Caki2 (cell line): ENCODE measurements at regions not wholly inside any gene's neighbourhood (a gene's known extent, or its start where the extent isn't known, plus 50 kb on each side); places are given as distances from the start of the nearest gene placed in this dataset.

Experiments
- DNase-seq: peaks from one replicate; pipeline ENCODE4 v3.0.0-alpha.2; 2015; ENCODE audit warnings: low read depth
- in situ Hi-C: cut with HindIII; loops from 2 replicates; pipeline ENCODE4 v1.10.0; 2016; ENCODE audit warnings: low sequenced_read_pairs, low pct_unique_long_range_greater_than_20kb, mixed read lengths

DNA sequence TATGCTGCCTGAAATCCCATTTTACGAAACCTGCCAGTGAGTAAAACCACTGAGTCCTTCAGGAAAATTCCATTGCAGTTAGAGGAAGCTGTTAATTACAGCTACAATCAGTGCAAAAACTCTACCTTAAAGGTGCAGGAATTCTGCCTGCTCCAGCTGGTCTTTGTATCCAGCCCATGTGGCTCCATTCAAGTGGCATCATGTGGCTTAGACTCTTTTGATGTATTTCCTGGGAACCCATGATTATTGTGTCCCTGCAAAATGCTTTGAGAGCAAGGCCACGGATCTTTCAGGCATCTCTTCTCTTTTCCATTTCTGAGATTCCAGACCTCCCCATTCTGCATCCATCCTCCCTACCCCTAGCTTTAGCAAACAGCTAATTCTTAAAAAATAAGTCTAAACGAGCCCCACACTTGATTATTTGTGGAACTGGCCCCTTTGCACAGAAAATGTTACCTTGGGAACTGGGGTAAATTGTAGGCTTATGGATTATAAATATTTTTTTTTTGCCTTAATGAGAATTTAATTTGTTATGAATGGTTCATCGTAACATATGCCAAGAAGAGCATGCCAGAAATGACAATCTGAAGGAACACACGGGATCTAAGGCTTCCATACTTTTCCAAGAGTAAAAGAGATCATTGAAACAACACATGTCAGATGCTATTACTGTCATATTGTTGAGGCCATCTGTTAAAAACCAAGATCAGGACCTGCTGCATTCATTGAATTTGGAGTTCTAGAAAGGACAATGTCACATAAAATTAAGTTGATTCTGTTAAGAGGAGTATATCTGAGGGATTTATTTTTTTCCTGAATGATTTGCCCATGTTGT is 144.6 kb downstream of the TPH2 start:
- in situ Hi-C loops, result no loop called here
- no peak for DNase-seq

DNA sequence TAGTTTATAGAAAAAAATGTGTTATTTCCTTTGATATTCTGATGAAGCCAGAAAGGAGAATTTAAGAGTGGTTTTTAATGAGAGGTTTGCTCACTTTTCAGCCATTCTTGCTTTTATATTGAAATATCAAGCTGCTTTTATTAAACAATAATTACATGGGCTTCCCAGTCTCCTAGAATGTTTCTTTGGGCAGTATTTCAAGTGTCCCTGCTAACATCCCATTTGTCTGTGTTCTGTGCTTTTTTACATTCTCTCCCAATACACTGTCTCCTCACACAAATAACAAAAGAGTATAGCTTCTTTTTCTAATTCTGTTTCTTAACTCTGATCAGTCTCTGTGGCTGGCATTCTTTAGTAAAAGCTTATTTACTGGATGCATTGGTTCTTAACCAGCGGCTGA is 145.4 kb downstream of the TPH2 start:
- no peak for DNase-seq
- in situ Hi-C loops, result no loop called here

GRCh38 chr12:72084880-72085279 is 146.2 kb downstream of the TPH2 start:
- in situ Hi-C loops, result no loop called here
- no peak for DNase-seq

DNA sequence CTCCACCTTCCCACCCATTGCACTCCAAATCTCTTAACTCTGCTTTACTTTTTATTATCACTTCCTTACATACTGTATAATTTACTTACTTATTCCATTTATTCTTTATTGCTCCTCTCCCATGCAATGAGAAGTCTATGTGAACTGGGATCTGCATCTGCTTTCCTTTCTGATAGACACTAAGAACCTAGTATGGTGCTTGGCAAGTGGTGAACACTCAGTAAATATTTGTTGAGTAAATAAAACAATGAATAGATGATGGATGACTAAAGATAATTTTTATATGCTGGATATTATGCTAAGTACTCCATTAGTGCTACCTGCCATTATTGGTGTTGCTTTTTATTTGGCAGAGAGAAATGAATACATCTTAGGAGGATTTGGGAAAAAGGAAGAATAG is 151.0 kb downstream of the TPH2 start:
- no peak for DNase-seq
- in situ Hi-C loops, result no loop called here

GRCh38 chr12:72093424-72093823 is 154.8 kb downstream of the TPH2 start:
- no peak for DNase-seq
- in situ Hi-C loops, result no loop called here

DNA sequence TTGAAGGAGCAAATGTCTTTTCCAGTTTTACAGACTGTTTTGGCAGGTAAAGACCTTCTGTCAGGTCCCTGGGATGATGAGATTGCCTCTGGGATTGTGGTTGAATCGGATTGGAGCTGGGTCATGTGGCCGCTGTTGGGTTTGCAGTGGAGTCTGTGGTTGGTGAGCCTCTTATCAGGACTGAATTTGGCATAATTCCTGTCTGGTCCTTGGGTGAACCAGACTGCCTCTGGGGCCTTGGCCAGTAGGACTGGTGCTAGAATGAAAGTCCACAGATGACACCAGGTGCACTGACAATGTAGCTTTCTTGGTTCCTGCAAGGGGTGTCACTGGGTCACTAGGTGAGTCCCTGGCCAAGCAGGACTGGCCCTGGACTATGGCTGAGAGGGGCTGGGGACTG is 155.3 kb downstream of the TPH2 start:
- in situ Hi-C loops, result no loop called here
- no peak for DNase-seq

- in situ Hi-C loops, result no loop called here
- no peak for DNase-seq
Measured at GRCh38 chr12:72094490-72094889, 155.8 kb downstream of the TPH2 start.

- no peak for DNase-seq
- in situ Hi-C loops, result no loop called here
Measured at GRCh38 chr12:72095025-72095424, 156.4 kb downstream of the TPH2 start.

DNA sequence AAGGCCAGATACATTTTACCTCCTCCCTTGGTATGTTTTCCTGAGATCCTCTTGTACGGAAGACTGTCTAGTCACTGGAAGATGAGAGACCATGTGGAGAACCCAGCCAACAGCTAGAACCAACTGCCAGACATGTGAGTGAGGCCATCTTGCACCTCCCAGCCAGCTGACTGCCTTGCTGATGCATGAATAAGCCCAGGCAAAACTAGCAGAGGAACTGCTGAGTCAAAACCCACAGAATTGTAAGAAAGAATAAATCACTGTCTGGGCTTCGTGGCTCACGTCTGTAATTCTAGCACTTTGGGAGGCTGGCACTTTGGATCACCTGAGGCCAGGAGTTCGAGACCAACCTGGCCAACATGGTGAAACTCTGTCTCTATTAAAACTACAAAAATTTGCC is 160.0 kb downstream of the TPH2 start:
- no peak for DNase-seq
- in situ Hi-C loops, result no loop called here

DNA sequence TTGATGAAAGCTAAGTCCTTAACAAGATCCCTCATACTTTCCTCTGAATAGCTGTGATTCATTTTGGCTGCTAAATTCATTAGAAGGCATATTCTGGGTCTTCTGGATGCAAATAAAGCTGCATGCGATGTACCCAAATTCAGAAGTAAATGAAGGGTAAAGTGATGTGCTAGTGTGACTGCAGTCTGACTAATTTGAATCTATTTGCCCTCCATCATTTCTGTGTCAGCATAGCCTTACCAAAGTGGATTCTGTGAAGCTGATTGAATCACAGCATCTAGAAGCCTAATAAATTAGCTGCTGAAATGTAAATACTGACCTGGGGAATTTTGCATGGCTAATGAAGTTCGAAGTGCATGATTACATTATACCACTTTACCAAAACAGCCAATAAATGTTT is 162.2 kb downstream of the TPH2 start:
- in situ Hi-C loops, result no loop called here
- DNase-seq, result no peak

DNA sequence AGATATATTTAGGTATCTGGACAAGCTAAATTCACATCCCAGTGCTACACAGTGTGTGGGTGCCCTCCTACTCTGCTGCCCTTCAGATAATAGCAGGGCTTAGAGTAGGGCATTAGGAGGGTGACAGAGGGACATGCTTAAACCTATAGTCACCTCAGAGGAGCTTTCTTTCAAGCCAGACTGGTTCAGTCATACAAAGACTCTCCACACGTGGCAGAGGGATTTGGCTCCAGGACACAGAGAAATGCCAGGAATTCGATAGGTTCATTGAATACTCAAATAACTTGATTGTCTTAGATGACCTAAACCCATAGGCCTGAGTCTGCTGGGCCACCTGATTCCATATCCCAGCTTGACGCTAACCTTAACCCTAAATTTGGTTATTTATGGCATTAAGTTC is 163.5 kb downstream of the TPH2 start:
- in situ Hi-C loops, result no loop called here
- no peak for DNase-seq

GRCh38 chr12:72105849-72106248 is 166.3 kb upstream of the TRHDE start:
- no peak for DNase-seq
- in situ Hi-C loops, result no loop called here

DNA sequence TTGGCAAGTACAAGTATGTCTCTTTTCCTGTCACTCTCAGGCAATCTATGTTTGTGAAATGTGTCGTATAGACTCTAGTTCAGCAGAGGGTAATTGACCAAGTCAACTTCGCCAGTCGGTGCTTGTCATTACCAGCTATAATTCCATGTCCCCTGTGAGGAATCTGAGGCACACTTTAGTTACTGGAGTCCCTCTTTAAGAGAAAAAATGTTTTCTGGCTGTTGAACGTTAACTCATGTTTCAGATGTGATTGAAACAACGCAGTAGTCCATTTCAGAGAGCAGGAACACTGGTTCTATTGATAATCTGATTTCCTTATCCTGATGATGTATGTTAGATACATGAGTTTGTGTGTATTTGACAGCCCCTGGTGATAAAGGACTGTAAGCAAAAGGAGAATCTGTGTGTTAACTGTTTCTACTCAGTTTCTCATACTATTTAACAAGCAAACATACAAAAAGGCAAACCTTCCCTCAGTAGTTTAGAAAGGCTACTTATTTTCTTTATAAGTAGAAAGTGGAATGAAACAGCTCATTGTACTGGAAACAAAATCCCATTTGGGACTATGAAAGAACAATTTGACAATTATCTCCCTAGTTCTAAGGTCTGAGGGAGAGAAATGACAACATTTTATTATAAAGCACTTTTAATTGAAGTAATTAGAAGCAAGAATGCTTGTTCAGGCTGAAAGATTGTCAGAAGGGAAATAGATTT is 161.1 kb upstream of the TRHDE start:
- in situ Hi-C loops, result no loop called here
- no peak for DNase-seq

GRCh38 chr12:72111706-72112105 is 160.5 kb upstream of the TRHDE start:
- in situ Hi-C loops, result no loop called here
- no peak for DNase-seq

DNA sequence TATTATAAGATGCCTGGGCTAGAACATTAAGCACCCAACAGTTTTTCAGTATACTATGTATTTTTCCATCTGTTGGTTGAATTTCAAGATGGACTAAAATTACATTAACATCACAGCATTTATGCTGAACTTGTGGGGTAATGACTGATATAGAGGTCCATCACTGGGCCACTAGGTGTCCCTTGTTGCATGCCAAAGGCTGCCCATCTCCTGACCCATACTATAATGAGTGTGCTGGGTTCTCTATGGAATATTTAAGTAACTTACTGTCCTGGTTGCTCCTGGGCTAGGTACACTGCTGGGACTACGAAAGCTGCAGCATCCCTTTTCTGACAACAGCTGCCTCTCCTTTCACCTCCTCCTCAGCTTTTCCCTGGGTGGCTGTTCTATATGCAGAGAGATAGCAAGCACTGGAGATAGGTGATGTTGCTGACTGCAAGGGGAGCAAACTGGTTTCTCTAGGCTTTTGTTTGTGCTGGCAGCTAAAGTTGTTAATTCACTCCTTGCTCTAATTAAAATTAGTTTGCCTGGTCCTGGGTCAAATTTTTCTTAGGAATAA is 138.6 kb upstream of the TRHDE start:
- in situ Hi-C loops, result no loop called here
- peak; percentile 8 for DNase-seq

DNA sequence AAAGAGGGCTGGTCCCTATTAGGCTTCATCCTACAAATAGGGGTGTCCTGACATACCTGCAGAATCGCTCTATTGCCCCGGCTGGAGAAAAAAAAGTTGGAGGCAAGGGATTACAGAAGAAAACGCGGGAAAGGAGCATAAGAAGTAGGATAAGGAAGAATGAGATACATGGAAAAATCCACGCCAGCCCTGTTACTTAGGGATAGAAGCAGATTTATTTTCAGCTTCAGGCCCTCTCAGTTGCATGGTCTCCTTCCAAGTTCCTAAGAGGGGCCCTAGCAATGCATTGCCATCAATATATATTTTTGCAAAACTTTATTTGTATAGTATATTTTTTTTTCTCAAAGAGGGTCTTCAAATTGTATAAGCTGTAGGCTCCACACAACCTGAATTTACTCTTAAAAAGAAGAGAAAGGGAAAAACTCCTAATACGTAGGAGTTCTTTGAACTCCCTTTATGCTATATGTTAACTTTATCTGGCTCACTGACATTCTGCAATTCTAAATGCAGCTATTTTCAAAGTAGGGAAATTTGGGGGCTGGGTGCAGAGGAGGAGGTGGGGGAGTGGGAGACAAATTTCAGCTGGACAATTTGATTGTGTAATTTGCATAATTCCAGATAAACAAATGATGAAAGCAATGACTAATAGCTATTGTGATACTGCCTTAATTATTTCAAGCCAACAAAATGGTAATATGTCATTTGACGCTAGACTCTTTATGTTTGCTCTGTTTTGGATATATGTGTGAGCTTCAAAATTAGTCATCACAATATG is 137.7 kb upstream of the TRHDE start:
- in situ Hi-C loops, result no loop called here
- DNase-seq, result no peak

- in situ Hi-C loops, result no loop called here
- no peak for DNase-seq
Measured at GRCh38 chr12:72135021-72135301, 137.2 kb upstream of the TRHDE start.

DNA sequence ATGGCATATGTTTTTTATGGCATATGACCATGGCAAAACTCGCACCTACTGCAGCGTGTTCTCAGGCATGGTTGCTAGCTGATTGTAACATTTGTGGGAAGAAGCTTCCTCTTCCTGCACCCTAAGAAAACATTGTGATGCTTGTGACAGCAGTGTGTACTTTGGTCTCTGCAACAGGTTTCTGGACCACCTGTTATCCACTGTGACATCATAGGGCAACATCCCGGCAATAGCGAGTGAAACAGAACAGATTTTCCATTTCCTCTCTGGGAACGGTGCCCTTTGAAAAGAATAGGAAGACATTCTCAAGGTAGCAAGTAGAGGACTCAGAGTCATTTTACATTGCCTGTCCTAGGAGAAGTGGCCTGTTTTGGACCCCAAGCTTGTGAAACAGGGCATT is 135.4 kb upstream of the TRHDE start:
- no peak for DNase-seq
- in situ Hi-C loops, result no loop called here

DNA sequence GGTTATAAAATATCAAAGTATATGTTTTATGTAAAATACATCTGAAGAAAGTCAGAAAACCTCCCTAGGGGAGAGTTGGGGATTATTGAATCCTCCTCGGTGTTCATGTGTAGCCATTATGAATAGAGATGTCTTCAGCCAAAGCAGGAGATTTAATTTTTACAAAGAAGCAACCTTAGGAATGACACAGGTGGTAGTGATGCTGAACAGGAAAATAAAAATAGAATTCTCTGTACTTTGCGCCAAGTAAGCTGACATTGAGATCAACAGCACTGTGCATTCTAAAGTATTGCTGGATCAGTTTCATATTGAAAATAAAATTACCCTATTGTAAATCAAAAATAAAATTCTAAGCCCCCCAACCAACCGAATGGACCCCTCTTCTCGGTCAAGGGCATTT is 132.8 kb upstream of the TRHDE start:
- DNase-seq, result no peak
- in situ Hi-C loops, result no loop called here
